Gastrocnemius medialis (tissue), 4 donors: ENCODE measurements at regions not wholly inside any gene's neighbourhood (a gene's known extent, or its start where the extent isn't known, plus 50 kb on each side); places are given as distances from the start of the nearest gene placed in this dataset.

ENCODE experiments used
- CTCF ChIP-seq, 5 experiments: fragments of 450-650 bp in 3 of 5; fragments of 200-600 bp in 2 of 5; sonication (generic) in 2 of 5; IDR thresholded peaks in 4 of 5; conservative IDR thresholded peaks in 1 of 5; 1 replicate in 4 of 5; 2 replicates in 1 of 5; pipeline ENCODE4 v1.5.1; 2016 to 2019; ENCODE audit warnings: antibody characterized with exemption in 5 of 5, mild to moderate bottlenecking in 3 of 5, moderate library complexity in 3 of 5
- POLR2A ChIP-seq, 2 donors: fragments of 450-650 bp; IDR thresholded peaks; one replicate each; pipeline ENCODE4 v1.6.1; 2017; ENCODE audit warnings: antibody characterized with exemption in 2 of 2, mild to moderate bottlenecking in 2 of 2, moderate library complexity in 2 of 2

- TF ChIP-seq CTCF (IDR thresholded peaks at IDR 0.05 in 4 of 5, conservative IDR thresholded peaks at IDR 0.05 in 1 of 5): no peak
- no peak for TF ChIP-seq POLR2A (IDR thresholded peaks at IDR 0.05)
These were observed 712.9 kb downstream of the MECOM start for GRCh38 chr3:168950622-168951021.
